A549 (cell line): ENCODE measurements at regions not wholly inside any gene's neighbourhood (a gene's known extent, or its start where the extent isn't known, plus 50 kb on each side); places are given as distances from the start of the nearest gene placed in this dataset.

ENCODE experiments used
- ATAC-seq, 2 experiments: fragments of 200-7000 bp in 1 of 2; fragments of >200 bp in 1 of 2; cut with Nextera tagmentation in 1 of 2; cut with Tn5 transposase in 1 of 2; 3 replicates each; pipeline versions ENCODE4 v1.8.0 to v1.9.1; 2018 to 2020; ENCODE audit warnings: mild to moderate bottlenecking in 1 of 2, moderate library complexity in 1 of 2
- CTCF ChIA-PET: fragments of 300-600 bp; sonication (Branson Sonifier 250); formaldehyde crosslinking; extraction: SDS; loops from one replicate; lab custom pipeline; 2021; ENCODE audit warnings: antibody characterized with exemption, inconsistent platforms; lab: Yijun Ruan, JAX
- POLR2A ChIA-PET: fragments of 350-600 bp; formaldehyde crosslinking; extraction: SDS; loops from one replicate; lab custom pipeline; 2021; ENCODE audit warnings: antibody characterized with exemption, inconsistent platforms; lab: Yijun Ruan, JAX
- DNase-seq, 2 experiments: peaks; one replicate each; pipeline versions ENCODE4 v3.0.0 to v3.0.0-alpha.2; 2011 to 2016; ENCODE audit warnings: low read depth in 1 of 2, low spot score in 1 of 2
- FAIRE-seq: peaks from 2 replicates; lab custom pipeline; 2011; peaks lifted over from hg19 to GRCh38; lab: Jason Lieb, UNC
- H3K27ac ChIP-seq, 2 experiments: fragments of >200 bp; sonication (Bioruptor Twin); formaldehyde crosslinking; 3 replicates each; pipeline ENCODE4 v1.5.1; 2016 to 2017
- H3K4me1 ChIP-seq: fragments of >200 bp; sonication (Bioruptor Twin); formaldehyde crosslinking; 3 replicates; pipeline ENCODE4 v1.6.1; 2016
- H3K4me2 ChIP-seq: fragments of >200 bp; sonication (Bioruptor Twin); formaldehyde crosslinking; 3 replicates; pipeline ENCODE4 v1.6.1; 2016
- H3K4me3 ChIP-seq: fragments of >200 bp; sonication (Bioruptor Twin); formaldehyde crosslinking; 3 replicates; pipeline ENCODE4 v1.5.1; 2016
- H3K9me3 ChIP-seq: fragments of >200 bp; sonication (Bioruptor Twin); formaldehyde crosslinking; 3 replicates; pipeline ENCODE4 v1.6.1; 2016
- GATA3 ChIP-seq: IDR thresholded peaks from 2 replicates; pipeline ENCODE4 v1.6.1; 2012; ENCODE audit warnings: borderline replicate concordance
- HOXA7 ChIP-seq: fragments of 250-450 bp; sonication (Bioruptor Pico); IDR thresholded peaks from 2 replicates; pipeline ENCODE4 v1.5.0; 2020; ENCODE audit warnings: mild to moderate bottlenecking, moderate library complexity
- NPAS2 ChIP-seq: fragments of 250-450 bp; sonication (Bioruptor Pico); IDR thresholded peaks from 2 replicates; pipeline ENCODE4 v1.8.0; 2022; ENCODE audit warnings: mild to moderate bottlenecking, moderate library complexity, borderline replicate concordance
- NR3C1 ChIP-seq: fragments of >200 bp; sonication (Bioruptor Twin); formaldehyde crosslinking; IDR thresholded peaks from 3 replicates; pipeline ENCODE4 v1.6.1; 2017
- RAD21 ChIP-seq, 2 experiments: fragments of >200 bp in 1 of 2; sonication (Bioruptor Twin) in 1 of 2; formaldehyde crosslinking in 1 of 2; IDR thresholded peaks in 1 of 2; conservative IDR thresholded peaks in 1 of 2; 2 replicates in 1 of 2; 3 replicates in 1 of 2; pipeline ENCODE4 v1.6.1; 2012 to 2018; ENCODE audit warnings: inconsistent platforms in 1 of 2
- SMC3 ChIP-seq: fragments of >200 bp; sonication (Bioruptor Twin); formaldehyde crosslinking; IDR thresholded peaks from 3 replicates; pipeline ENCODE4 v1.6.1; 2018; ENCODE audit warnings: inconsistent platforms
- TFCP2L1 ChIP-seq: fragments of 250-450 bp; sonication (Bioruptor Pico); IDR thresholded peaks from 2 replicates; pipeline ENCODE4 v1.5.0; 2021; ENCODE audit warnings: mild to moderate bottlenecking
- ZSCAN20 ChIP-seq: fragments of 250-450 bp; sonication (Bioruptor Pico); IDR thresholded peaks from 2 replicates; pipeline ENCODE4 v1.8.0; 2022; ENCODE audit warnings: mild to moderate bottlenecking, moderate library complexity
- WGBS: methylation state at CpG from one replicate; pipeline ENCODE4 v1.1.6; 2017; ENCODE audit errors: missing lambda C conversion rate; 5-methylcytosine and 5-hydroxymethylcytosine counted together
- TF ChIP-seq, protein P1 (sequence below): IDR thresholded peaks from 2 replicates; pipeline ENCODE4 v1.6.1; 2012
- TF ChIP-seq, protein P2 (sequence below): fragments of >200 bp; sonication (Bioruptor Twin); formaldehyde crosslinking; IDR thresholded peaks from 3 replicates; pipeline ENCODE4 v1.5.1; 2016

DNA sequence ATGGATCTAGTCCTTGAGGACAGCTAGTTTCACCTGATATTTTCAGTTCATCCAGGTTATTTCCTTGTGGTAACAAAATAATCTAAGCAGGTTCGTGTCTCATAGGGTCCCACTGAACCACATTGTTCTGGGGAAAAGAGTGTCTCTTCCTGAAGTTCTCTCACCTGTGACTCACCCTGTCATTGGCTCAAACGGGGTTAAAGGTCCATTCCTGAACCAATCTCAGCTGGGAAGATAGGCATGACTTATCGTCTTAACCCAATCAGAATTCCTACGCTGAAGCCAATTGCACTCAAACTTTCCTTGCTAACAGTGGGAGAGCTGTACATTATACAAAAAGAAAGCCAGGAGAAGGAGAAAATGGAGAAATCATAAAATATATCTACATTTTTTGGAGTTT, 475.8 kb downstream of the TOX3 start (continued):
- TF ChIP-seq TFCP2L1 (CRISPR knock-in tag): no peak
- no peak for TF ChIP-seq NPAS2
- TF ChIP-seq GATA3: no peak

DNA sequence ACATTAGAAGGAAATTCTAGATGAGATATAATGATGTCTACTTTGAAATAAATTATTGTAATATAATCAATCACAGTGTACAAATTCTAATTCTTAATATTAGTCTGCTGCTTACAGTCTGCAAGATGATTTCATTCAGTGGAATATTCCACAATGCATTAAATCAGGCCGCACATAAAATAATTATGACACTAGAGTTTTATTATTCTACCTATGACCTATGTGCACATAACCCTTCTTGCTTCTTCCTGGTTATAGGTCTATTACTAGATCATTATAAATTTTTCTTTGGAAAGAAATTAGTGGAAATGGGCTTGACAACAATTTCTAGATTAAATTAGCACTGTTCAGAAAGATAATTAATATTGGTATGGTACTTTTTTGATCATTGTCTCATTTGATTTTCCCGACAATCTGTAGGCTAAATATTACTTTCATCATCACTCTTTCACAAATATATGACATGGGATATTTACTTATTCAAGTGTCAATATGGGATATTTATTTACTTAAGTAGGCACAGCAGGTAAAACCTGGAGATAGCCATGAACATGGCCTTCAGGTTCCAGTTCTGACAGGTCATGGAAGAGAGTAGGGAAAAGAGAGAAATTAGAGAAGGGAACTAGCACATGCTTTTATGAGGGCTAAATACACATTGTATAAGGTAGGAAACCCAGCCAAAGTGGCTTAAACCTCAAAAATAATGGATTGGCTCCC, 476.4 kb downstream of the TOX3 start:
- no peak for ATAC-seq
- no peaks in the 10 kb centered on the region for H3K9me3 ChIP-seq
- TF ChIP-seq, protein P1, sequence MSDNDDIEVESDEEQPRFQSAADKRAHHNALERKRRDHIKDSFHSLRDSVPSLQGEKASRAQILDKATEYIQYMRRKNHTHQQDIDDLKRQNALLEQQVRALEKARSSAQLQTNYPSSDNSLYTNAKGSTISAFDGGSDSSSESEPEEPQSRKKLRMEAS: no peak
- no peak overlapping the region for H3K4me2 ChIP-seq
- ChIA-PET CTCF (interaction anchor here (1.0 to 3.1 kb wide), 8 partner anchors 8 to 952 kb away, joined by 3 to 28 read pairs (median 6); no protein-coding TSS in a partner anchor), POLR2A (no interaction called here)
- H3K27ac ChIP-seq: no peak overlapping the region
- 12% methylated on average over 2 of the region's 2 CpGs for WGBS
- H3K4me1 ChIP-seq: no peaks in the 10 kb centered on the region
- no peak overlapping the region for H3K4me3 ChIP-seq
- no peak for DNase-seq
- FAIRE-seq: no peak

DNA sequence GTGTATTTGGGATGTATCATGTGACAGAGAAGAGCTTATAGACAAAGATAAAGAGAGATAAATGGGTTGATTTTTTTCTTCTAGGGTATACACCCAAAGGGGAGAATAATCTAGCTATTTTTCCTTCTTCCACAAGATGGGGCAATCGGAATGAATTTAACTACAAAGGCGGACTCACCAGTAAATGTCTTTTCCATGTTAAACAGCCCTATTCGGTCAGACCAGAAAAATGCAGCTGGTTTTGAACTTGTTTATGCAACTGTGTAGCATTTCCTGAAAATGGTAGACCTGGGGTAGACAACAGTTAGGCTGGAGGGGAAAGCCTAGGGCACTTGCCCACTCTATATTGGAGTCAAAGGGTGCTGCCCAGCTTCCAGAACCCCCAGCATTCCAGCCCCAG, 477.1 kb downstream of the TOX3 start:
- TF ChIP-seq, protein P2, sequence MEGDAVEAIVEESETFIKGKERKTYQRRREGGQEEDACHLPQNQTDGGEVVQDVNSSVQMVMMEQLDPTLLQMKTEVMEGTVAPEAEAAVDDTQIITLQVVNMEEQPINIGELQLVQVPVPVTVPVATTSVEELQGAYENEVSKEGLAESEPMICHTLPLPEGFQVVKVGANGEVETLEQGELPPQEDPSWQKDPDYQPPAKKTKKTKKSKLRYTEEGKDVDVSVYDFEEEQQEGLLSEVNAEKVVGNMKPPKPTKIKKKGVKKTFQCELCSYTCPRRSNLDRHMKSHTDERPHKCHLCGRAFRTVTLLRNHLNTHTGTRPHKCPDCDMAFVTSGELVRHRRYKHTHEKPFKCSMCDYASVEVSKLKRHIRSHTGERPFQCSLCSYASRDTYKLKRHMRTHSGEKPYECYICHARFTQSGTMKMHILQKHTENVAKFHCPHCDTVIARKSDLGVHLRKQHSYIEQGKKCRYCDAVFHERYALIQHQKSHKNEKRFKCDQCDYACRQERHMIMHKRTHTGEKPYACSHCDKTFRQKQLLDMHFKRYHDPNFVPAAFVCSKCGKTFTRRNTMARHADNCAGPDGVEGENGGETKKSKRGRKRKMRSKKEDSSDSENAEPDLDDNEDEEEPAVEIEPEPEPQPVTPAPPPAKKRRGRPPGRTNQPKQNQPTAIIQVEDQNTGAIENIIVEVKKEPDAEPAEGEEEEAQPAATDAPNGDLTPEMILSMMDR: peak; percentile 29; the same call in 2 of the 3 replicates
- TF ChIP-seq SMC3 (0 out of 3 replicates have a peak, but pooled peaks have one; percentile 8), RAD21 (conservative IDR thresholded peaks at IDR 0.05 in 1 of 2, IDR thresholded peaks at IDR 0.05 in 1 of 2) (peak; percentile 34 to 44; a peak in 2 of 5 replicates), GATA3 (no peak)
- DNase-seq (peak; percentile 3 to 22), ATAC-seq (peak in 1 of 2 experiments; percentile 60; a peak in 3 of 6 replicates), FAIRE-seq (no peak)
- WGBS: 1% methylated on average over 3 of the region's 3 CpGs
- no peak overlapping the region for H3K4me2 ChIP-seq
- ChIA-PET POLR2A (no interaction called here), CTCF (interaction anchor here (1.0 to 3.1 kb wide), 11 partner anchors 9 to 955 kb away, joined by 3 to 28 read pairs (median 5); no protein-coding TSS in a partner anchor)
- no peaks in the 10 kb centered on the region for H3K4me1 ChIP-seq
- H3K4me3 ChIP-seq: no peak overlapping the region
- no peaks in the 10 kb centered on the region for H3K9me3 ChIP-seq
- H3K27ac ChIP-seq: no peak overlapping the region

DNA sequence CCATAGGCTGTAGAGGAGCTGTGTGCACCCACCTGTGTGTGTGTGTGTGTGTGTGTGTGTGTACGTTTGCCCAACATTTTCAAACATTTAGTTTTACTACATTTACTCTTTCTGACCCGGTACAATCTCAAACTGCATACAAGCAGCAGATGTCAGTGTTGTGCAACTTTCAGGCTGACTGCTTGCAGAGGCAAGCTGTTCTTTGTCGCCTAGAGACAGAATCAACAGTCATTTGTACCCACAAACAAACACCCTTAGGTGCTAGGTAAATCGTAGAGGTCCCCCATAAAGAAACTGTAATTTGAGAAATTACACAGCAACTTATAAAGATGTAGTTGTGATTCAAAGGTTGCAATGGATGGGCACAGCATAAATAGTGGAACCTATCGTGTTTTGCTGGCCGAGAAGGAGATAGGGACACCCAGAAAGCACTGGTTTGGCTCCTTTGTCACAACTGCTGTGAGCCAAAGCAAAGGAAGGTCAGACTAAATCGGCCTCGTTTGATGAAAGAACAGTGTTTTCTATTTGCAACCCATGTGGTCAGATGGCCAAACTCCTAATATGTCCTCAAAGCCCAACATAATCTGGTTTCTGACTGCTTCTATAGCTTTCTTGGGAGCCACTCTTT, 478.4 kb downstream of the TOX3 start:
- FAIRE-seq: no peak
- no peak overlapping the region for H3K4me2 ChIP-seq
- H3K9me3 ChIP-seq: no peaks in the 10 kb centered on the region
- POLR2A ChIA-PET: no interaction called here
- 2% methylated on average over 8 of the region's 8 CpGs for WGBS
- TF ChIP-seq HOXA7 (CRISPR knock-in tag) (no peak), RAD21 (conservative IDR thresholded peaks at IDR 0.05 in 1 of 2, IDR thresholded peaks at IDR 0.05 in 1 of 2) (peak; percentile 32 to 55; a peak in 3 of 5 replicates)
- no peaks in the 10 kb centered on the region for H3K4me1 ChIP-seq
- H3K27ac ChIP-seq: no peak overlapping the region
- CTCF ChIA-PET: interaction anchor here (0.8 to 3.1 kb wide), 14 partner anchors 9 to 1331 kb away, joined by 3 to 28 read pairs (median 4); no protein-coding TSS in a partner anchor
- H3K4me3 ChIP-seq: no peak overlapping the region
- peak; percentile 34 to 51; a peak in 2 of 6 replicates for ATAC-seq
- DNase-seq: peak in 1 of 2 experiments; percentile 39

DNA sequence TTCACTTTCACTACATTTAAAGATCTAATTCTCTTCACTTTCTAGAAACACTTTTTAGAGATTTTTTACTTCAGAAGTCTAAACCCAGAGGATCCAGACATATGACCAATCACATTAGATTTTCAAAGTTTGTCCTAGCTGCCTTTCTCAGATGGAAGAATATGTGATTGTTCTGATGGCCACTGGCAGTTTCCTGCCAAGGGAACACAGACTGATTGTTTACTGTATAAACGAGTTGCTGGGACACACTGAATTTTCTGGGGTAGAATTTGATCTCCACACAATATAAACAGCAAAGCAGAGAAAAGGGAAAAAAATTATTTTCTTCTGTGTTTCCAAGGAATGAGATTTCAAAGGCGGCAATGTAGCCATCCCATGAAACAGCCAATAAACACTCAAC, 480.0 kb downstream of the TOX3 start:
- POLR2A ChIA-PET: no interaction called here
- DNase-seq (no peak), FAIRE-seq (no peak), ATAC-seq (no peak)
- Histone ChIP-seq H3K4me2 (no peak overlapping the region), H3K27ac (no peak overlapping the region), H3K9me3 (no peaks in the 10 kb centered on the region), H3K4me3 (no peak overlapping the region), H3K4me1 (no peaks in the 10 kb centered on the region)
- 12% methylated on average over 2 of the region's 2 CpGs for WGBS
- CTCF ChIA-PET: no interaction called here
- TF ChIP-seq NR3C1 (no peak), ZSCAN20 (CRISPR knock-in tag) (no peak)
- TF ChIP-seq, all 56 proteins: peak for 0
